ENCODE measurements at regions not wholly inside any gene's neighbourhood (a gene's known extent, or its start where the extent isn't known, plus 50 kb on each side); places are given as distances from the start of the nearest gene placed in this dataset.

DNA sequence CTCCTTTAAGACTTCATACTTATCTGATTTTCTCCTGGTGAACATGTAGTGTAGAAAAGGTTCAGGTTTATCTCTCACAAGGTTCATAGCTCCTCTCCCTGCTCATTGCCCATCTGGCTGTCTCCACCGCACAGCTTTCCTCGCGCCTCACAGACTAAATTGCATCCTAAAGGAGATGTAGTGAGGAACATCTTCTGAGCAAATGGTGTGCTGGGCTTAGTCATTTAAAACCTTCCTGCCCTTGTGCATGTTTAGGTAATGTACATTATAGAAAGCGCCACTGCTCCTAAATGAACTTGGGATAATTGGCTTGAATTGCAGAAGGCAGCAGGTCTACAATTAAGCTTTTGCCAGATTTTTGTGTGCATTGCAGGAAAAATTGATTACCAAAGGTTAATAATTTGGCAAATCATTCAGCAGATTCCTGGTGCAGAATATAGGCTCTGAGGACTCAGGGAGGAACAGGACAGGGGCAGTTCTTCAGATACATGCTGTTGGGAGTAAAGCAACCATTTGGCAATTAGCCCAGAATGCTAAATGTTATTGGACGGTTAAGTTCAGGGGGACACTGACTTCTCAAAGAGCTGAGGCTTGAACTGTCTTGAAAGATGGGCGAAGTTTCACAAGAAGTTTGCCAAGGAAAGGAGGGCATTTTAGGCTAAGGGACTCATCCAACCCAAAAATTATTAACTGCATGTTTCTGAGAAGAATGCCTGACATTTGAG lies 108.4 kb upstream of the CLDN10 start:
- TF ChIP-seq KLF13 (tag; IDR thresholded peaks at IDR 0.05; ENCODE audit: borderline replicate concordance, low read depth) (no peak), RCOR1 (IDR thresholded peaks at IDR 0.05; ENCODE audit: borderline replicate concordance in 1 of 2, low read depth in 2 of 2, low read length in 2 of 2) (no peak)
